BLaER1 (cell line): ENCODE measurements at regions not wholly inside any gene's neighbourhood (a gene's known extent, or its start where the extent isn't known, plus 50 kb on each side); places are given as distances from the start of the nearest gene placed in this dataset.

Source experiments
- H3K27ac ChIP-seq: shearing (Covaris generic); formaldehyde crosslinking; 2 replicates; pipeline ENCODE4 v1.8.1; 2022
- H3K27me3 ChIP-seq: shearing (Covaris generic); formaldehyde crosslinking; 2 replicates; pipeline ENCODE4 v1.8.1; 2022
- H3K36me3 ChIP-seq: shearing (Covaris generic); formaldehyde crosslinking; 2 replicates; pipeline ENCODE4 v1.8.1; 2022
- H3K4me1 ChIP-seq: shearing (Covaris generic); formaldehyde crosslinking; 2 replicates; pipeline ENCODE4 v1.8.1; 2022
- H3K4me2 ChIP-seq: shearing (Covaris generic); formaldehyde crosslinking; 2 replicates; pipeline ENCODE4 v1.8.1; 2022
- H3K4me3 ChIP-seq: shearing (Covaris generic); formaldehyde crosslinking; 2 replicates; pipeline ENCODE4 v1.8.1; 2022
- H3K9ac ChIP-seq: shearing (Covaris generic); formaldehyde crosslinking; 2 replicates; pipeline ENCODE4 v1.8.1; 2022
- H3K9me3 ChIP-seq: shearing (Covaris generic); formaldehyde crosslinking; 2 replicates; pipeline ENCODE4 v1.8.1; 2022
- H4K20me1 ChIP-seq: shearing (Covaris generic); formaldehyde crosslinking; 2 replicates; pipeline ENCODE4 v1.8.1; 2022
- Cebpa-rat ChIP-seq: shearing (Covaris generic); IDR thresholded peaks from 2 replicates; pipeline ENCODE4 v1.8.1; 2022

DNA sequence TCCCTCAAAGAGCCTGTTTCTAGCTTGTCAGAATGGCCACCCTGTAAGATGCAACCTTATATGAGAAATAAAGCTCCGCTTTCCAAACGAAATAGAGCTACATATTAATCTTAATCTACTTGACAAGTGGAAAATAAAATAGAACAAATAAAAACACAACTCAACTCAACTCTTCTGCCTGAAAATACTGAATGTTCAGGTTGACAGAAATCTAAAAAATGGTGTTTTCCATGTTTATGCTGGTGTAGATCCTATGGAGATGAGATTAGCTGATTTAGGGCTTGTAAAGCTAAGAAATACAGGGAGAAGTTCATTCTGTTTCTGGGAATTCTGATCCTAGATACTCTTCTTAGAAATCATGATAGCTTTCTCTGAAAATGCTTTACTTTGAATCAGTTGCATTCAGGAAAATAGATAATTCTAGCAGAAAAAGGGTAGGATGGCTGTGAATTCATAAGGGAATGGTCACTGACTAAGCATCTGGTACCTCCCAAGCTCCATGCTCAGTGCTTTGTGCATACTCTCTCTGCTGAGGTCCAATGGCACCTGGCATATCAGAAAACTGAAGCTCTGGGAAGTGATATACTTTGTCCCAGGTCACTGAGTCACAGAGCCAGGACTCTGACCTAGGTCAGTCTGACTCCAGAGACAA is 89.2 kb upstream of the EXOC1L start:
- no peak overlapping the region for H3K4me2 ChIP-seq
- no peaks in the 10 kb centered on the region for H4K20me1 ChIP-seq
- no peaks in the 10 kb centered on the region for H3K27me3 ChIP-seq
- H3K36me3 ChIP-seq: no peaks in the 10 kb centered on the region
- no peak overlapping the region for H3K27ac ChIP-seq
- H3K9me3 ChIP-seq: no peaks in the 10 kb centered on the region
- H3K4me1 ChIP-seq: no peaks in the 10 kb centered on the region
- TF ChIP-seq Cebpa-rat: no peak
- H3K4me3 ChIP-seq: no peak overlapping the region
- no peak overlapping the region for H3K9ac ChIP-seq

DNA sequence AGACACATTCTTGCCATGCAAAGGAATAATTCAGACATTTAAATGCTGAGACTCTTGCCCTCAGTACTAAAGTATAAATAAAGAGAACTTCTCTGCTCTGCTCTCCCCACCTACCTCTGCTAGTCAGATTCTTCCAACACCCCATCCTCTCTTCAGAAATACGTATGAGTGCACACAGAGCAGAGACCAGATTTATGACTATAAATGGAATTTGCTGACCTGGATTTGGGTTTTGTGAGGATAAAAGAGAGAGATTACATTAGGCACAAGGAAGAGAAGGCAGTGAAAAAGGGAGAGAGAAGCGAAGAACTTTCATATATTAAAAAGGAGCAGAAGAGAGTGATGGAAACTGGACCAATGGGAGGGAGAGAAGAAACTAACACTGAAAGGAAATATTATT is 87.6 kb upstream of the EXOC1L start:
- no peaks in the 10 kb centered on the region for H3K36me3 ChIP-seq
- no peak overlapping the region for H3K27ac ChIP-seq
- TF ChIP-seq Cebpa-rat: no peak
- no peaks in the 10 kb centered on the region for H3K27me3 ChIP-seq
- no peaks in the 10 kb centered on the region for H3K9me3 ChIP-seq
- no peaks in the 10 kb centered on the region for H3K4me1 ChIP-seq
- H4K20me1 ChIP-seq: no peaks in the 10 kb centered on the region
- no peak overlapping the region for H3K9ac ChIP-seq
- no peak overlapping the region for H3K4me2 ChIP-seq
- no peak overlapping the region for H3K4me3 ChIP-seq

DNA sequence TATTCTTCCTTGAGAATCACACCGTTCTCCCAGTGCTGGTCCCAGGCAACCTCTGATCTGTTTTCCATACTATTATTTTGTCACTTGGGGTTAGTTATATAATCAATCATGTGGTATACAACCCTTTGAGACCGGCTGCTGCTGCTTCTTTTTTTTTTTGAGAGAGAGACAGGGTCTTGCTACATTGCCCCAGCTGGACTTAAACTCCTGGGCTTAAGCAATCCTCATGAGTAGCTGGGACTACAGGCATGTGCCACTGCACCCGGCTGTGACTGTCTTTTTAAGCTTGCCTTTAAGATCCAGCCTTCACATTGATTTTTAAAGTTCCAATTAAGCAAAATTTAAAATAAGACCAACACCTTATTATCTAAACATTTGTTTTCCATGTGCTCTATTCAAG is 86.7 kb upstream of the EXOC1L start:
- TF ChIP-seq Cebpa-rat: no peak
- Histone ChIP-seq H3K4me1 (no peaks in the 10 kb centered on the region), H3K4me3 (no peak overlapping the region), H3K9me3 (no peaks in the 10 kb centered on the region), H4K20me1 (no peaks in the 10 kb centered on the region), H3K36me3 (no peaks in the 10 kb centered on the region), H3K4me2 (no peak overlapping the region), H3K27ac (no peak overlapping the region), H3K9ac (no peak overlapping the region), H3K27me3 (no peaks in the 10 kb centered on the region)

DNA sequence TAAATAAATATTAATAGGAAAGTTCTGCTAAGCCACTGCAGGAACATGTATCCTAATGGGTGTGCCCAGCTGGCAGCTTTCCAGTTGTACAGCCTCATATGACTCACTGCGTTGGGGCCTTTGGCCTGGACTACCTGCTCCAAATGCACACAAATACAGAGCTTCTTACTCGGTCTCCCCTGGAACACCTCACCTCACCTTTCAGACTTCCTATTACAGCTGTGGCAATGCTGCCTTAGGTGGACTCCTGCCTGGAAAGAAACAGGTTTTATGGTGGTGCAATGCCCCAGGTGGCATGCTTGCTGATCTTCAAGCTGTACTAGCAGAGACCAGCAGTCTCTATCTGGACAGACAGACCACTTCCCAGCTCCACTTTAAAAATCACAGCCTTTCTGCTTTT is 85.7 kb upstream of the EXOC1L start:
- H4K20me1 ChIP-seq: no peaks in the 10 kb centered on the region
- H3K27ac ChIP-seq: no peak overlapping the region

DNA sequence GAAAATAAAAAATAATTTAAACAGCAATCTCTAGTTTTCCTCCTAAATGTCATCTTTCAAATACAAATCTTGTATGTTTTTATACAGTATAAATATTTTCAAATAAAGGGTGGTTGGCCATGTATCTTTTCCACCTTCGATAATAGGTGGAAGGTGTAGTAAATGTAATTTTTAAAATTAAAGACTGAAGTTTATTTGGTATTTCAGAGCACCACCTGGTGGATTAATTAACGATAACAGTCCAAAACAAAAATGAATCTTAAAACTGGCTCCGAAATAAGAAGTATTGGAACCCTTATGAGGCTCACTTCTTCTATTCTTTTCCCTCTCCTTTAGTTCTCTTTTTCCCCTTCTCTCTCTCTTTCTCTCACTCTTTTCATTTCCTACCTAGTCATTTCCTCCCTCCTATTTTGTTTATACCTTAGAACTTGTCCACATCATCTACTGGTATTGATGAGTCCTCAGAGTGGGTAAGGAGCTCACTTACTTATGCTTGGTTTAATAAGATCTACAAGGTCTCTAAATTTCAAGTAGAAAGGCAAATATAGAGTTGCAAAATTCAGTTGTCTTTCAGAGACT is 82.9 kb upstream of the EXOC1L start:
- H3K36me3 ChIP-seq: no peaks in the 10 kb centered on the region
- H3K4me1 ChIP-seq: no peaks in the 10 kb centered on the region
- no peak overlapping the region for H3K4me2 ChIP-seq
- no peak overlapping the region for H3K27ac ChIP-seq
- no peak overlapping the region for H3K9ac ChIP-seq
- H4K20me1 ChIP-seq: no peaks in the 10 kb centered on the region
- H3K4me3 ChIP-seq: no peak overlapping the region
- H3K9me3 ChIP-seq: no peaks in the 10 kb centered on the region
- no peaks in the 10 kb centered on the region for H3K27me3 ChIP-seq
- TF ChIP-seq Cebpa-rat: no peak

More for the DNA sequence above, 85.7 kb upstream of the EXOC1L start:
- TF ChIP-seq Cebpa-rat: no peak
- Histone ChIP-seq H3K4me2 (no peak overlapping the region), H3K9me3 (no peaks in the 10 kb centered on the region), H3K9ac (no peak overlapping the region), H3K27me3 (no peaks in the 10 kb centered on the region), H3K4me3 (no peak overlapping the region), H3K36me3 (no peaks in the 10 kb centered on the region), H3K4me1 (no peaks in the 10 kb centered on the region)

DNA sequence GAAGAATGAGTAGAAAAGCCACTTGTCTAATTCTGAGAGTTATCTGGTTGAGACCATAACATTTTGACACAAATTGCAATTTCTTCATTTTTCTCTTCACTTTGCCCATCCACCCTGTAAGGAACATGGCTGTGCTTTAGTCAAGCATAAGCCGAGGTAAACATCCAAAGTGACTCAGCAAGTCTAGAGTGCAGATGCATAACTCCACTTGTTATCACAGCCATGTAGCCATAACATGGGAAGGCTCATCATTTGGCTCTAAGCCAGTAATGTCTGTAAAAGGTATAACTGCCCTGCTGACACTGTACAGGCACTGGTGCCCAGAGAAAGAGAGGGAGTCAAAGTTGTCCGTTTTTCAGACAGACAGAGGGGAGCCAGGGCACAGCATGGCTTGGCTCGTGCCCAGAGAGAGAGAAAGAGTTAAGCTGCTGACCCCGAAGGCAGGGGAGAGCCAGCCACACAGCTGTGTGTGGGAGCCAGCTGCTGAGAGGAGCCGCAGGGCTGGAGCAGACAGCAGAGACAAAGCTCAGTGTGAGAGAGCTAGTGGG is 76.9 kb upstream of the EXOC1L start:
- H3K27me3 ChIP-seq: no peaks in the 10 kb centered on the region
- H3K4me1 ChIP-seq: no peaks in the 10 kb centered on the region
- H3K9me3 ChIP-seq: no peaks in the 10 kb centered on the region
- TF ChIP-seq Cebpa-rat: no peak
- no peak overlapping the region for H3K4me2 ChIP-seq
- no peak overlapping the region for H3K27ac ChIP-seq
- H3K4me3 ChIP-seq: no peak overlapping the region
- H3K36me3 ChIP-seq: no peaks in the 10 kb centered on the region
- H4K20me1 ChIP-seq: no peaks in the 10 kb centered on the region
- H3K9ac ChIP-seq: no peak overlapping the region

DNA sequence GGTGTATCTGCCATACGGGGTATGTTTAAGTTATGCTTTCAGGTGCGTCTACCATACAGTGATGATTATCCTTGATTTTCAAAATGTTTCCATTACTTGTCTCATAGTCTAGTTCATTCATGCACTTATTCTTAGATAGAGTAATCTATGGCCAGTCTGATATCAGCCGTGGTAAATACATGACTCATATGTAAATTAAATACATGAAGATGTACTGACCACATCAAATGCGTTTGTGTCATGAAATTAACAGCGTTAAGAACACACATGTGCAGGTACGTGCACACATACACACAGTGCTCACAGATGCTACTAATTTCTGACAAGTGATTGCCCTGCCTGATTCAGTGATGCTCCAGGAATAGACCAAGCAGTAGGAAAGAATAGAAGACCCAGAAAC is 75.2 kb upstream of the EXOC1L start:
- Histone ChIP-seq H3K9ac (no peak overlapping the region), H4K20me1 (no peaks in the 10 kb centered on the region), H3K4me1 (no peaks in the 10 kb centered on the region), H3K4me2 (no peak overlapping the region), H3K27me3 (no peaks in the 10 kb centered on the region), H3K36me3 (no peaks in the 10 kb centered on the region), H3K27ac (no peak overlapping the region), H3K4me3 (no peak overlapping the region), H3K9me3 (no peaks in the 10 kb centered on the region)
- TF ChIP-seq Cebpa-rat: no peak

DNA sequence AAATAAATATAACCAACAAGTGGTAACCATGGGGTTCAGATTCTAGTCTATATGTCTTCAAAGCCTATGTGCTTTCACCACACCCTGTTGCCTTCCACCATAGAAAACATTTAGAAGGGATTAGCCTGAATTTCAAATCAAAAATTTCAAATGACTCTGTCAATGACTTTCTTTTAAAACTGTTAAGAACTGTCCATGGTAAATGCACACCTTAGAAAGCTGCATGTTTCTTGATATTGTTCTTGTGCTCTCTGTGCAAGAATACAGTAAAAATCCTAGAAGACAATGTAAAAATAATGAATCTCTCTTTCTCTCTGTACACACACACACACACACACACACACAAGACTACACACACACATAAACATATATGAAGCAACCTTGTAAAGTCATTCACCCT is 74.6 kb upstream of the EXOC1L start:
- Histone ChIP-seq H3K36me3 (no peaks in the 10 kb centered on the region), H3K9me3 (no peaks in the 10 kb centered on the region), H3K9ac (no peak overlapping the region), H3K4me2 (no peak overlapping the region), H3K27me3 (no peaks in the 10 kb centered on the region), H3K4me1 (no peaks in the 10 kb centered on the region), H3K27ac (no peak overlapping the region), H3K4me3 (no peak overlapping the region), H4K20me1 (no peaks in the 10 kb centered on the region)
- TF ChIP-seq Cebpa-rat: no peak

DNA sequence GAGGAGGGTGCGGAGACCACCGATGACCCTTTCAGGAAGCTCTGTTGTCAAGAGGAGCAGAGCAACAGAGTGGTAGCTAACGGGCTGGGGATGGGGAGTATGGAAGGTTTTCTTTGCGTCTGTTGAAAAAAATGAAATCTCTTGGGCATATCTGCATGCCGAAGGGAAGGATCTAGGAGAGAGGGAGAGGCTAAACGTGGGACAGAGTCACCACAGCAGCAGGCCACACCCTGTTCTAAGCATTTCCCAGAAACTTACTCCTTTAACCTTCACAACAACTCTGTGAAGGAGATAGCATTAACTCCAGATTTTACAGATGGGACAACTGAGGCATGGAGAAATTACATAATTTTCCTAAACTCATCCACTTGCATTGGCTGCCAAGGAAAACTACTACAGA is 71.8 kb upstream of the EXOC1L start:
- H3K36me3 ChIP-seq: no peaks in the 10 kb centered on the region
- no peak for TF ChIP-seq Cebpa-rat

DNA sequence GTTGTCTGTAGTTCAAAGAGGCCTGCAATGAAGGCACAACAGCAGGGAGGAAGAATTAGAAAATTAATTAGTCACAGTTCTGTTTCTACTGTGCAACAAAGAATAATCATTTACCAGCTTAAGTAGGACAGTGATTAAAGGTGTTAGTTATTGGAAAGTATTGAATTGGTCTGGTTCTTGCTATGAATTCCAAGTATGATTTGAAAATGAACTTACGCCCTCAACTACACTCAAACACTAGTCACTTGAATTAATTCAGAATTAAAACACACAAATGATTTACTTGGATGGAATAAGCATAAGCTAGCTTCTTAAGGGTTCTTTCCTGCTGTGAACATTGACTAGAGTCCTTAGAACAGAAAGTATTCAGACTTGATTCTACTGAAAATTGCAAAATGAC is 69.9 kb upstream of the EXOC1L start:
- TF ChIP-seq Cebpa-rat: no peak
- H3K4me1 ChIP-seq: no peaks in the 10 kb centered on the region
- no peak overlapping the region for H3K4me2 ChIP-seq
- no peaks in the 10 kb centered on the region for H3K27me3 ChIP-seq
- no peaks in the 10 kb centered on the region for H3K36me3 ChIP-seq
- no peak overlapping the region for H3K4me3 ChIP-seq
- H3K9ac ChIP-seq: no peak overlapping the region
- no peak overlapping the region for H3K27ac ChIP-seq
- no peaks in the 10 kb centered on the region for H3K9me3 ChIP-seq
- H4K20me1 ChIP-seq: no peaks in the 10 kb centered on the region

More for the DNA sequence above, 71.8 kb upstream of the EXOC1L start:
- no peaks in the 10 kb centered on the region for H3K4me1 ChIP-seq
- H3K27me3 ChIP-seq: no peaks in the 10 kb centered on the region
- no peaks in the 10 kb centered on the region for H3K9me3 ChIP-seq
- no peak overlapping the region for H3K4me3 ChIP-seq
- no peak overlapping the region for H3K4me2 ChIP-seq
- H3K9ac ChIP-seq: no peak overlapping the region
- H4K20me1 ChIP-seq: no peaks in the 10 kb centered on the region
- H3K27ac ChIP-seq: no peak overlapping the region
